Colonic mucosa (tissue), 4 donors: ENCODE measurements at regions not wholly inside any gene's neighbourhood (a gene's known extent, or its start where the extent isn't known, plus 50 kb on each side); places are given as distances from the start of the nearest gene placed in this dataset.

Experiments used
- DNase-seq: peaks from one replicate; pipeline ENCODE4 v3.0.0-alpha.2; 2020
- H3K27ac ChIP-seq: fragments of 200-600 bp; one replicate; pipeline ENCODE4 v1.8.0; 2021
- H3K27me3 ChIP-seq: fragments of 200-600 bp; one replicate; pipeline ENCODE4 v1.8.0; 2021
- H3K36me3 ChIP-seq: fragments of 200-600 bp; one replicate; pipeline ENCODE4 v1.8.0; 2021
- H3K4me1 ChIP-seq: fragments of 200-600 bp; one replicate; pipeline ENCODE4 v1.8.0; 2021; ENCODE audit warnings: mild to moderate bottlenecking
- H3K4me3 ChIP-seq: fragments of 200-600 bp; one replicate; pipeline ENCODE4 v1.8.0; 2021
- H3K9ac ChIP-seq, 2 donors: one replicate each; pipeline ENCODE4 v1.7.0; 2013; ENCODE audit warnings: control low read depth in 2 of 2, low read depth in 2 of 2, low read length in 2 of 2
- H3K9me3 ChIP-seq: fragments of 200-600 bp; one replicate; pipeline ENCODE4 v1.8.0; 2021
- intact Hi-C: fragments of 100-400 bp; cut with DNase I; formaldehyde crosslinking; loops from one replicate; pipeline ENCODE4 v1.14.1; 2022
- TF ChIP-seq, protein P1 (sequence below): fragments of 200-600 bp; IDR thresholded peaks from one replicate; pipeline ENCODE4 v1.8.0; 2022; ENCODE audit warnings: antibody characterized with exemption, mild to moderate bottlenecking
- donor health status: healthy.
- donor health status: DM: no; HTN: no; CAD: no.
- donor health status: DM: no; HTN: no; CAD: no.

DNA sequence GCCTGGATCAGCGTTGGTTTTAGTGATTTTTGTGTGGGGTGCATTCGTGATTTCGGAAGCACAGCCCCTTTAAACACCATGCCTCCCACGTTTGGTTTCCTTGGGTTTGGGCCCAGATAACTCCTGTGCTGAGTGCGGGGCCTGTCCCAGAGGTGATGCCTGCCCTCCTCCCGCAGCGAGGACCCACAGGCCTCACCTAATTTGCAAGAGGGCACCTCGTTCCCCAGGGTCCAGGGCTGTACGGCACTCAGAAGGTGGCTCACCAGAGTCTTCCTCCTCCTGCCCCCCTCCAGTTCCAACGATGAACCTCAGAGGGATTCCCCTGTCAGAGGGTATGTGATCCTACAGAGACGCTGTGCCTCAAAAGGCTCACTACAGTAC lies 54.3 kb upstream of the SOX1 start:
- H3K27ac ChIP-seq = no peak overlapping the region
- H3K9ac ChIP-seq = no peak overlapping the region
- no peaks in the 10 kb centered on the region for H3K27me3 ChIP-seq
- no peak for DNase-seq
- H3K9me3 ChIP-seq = no peaks in the 10 kb centered on the region
- TF ChIP-seq, protein P1, sequence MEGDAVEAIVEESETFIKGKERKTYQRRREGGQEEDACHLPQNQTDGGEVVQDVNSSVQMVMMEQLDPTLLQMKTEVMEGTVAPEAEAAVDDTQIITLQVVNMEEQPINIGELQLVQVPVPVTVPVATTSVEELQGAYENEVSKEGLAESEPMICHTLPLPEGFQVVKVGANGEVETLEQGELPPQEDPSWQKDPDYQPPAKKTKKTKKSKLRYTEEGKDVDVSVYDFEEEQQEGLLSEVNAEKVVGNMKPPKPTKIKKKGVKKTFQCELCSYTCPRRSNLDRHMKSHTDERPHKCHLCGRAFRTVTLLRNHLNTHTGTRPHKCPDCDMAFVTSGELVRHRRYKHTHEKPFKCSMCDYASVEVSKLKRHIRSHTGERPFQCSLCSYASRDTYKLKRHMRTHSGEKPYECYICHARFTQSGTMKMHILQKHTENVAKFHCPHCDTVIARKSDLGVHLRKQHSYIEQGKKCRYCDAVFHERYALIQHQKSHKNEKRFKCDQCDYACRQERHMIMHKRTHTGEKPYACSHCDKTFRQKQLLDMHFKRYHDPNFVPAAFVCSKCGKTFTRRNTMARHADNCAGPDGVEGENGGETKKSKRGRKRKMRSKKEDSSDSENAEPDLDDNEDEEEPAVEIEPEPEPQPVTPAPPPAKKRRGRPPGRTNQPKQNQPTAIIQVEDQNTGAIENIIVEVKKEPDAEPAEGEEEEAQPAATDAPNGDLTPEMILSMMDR = no peak
- no peaks in the 10 kb centered on the region for H3K36me3 ChIP-seq
- no peaks in the 10 kb centered on the region for H3K4me1 ChIP-seq
- H3K4me3 ChIP-seq = no peak overlapping the region
- intact Hi-C loops = no loop called here

DNA sequence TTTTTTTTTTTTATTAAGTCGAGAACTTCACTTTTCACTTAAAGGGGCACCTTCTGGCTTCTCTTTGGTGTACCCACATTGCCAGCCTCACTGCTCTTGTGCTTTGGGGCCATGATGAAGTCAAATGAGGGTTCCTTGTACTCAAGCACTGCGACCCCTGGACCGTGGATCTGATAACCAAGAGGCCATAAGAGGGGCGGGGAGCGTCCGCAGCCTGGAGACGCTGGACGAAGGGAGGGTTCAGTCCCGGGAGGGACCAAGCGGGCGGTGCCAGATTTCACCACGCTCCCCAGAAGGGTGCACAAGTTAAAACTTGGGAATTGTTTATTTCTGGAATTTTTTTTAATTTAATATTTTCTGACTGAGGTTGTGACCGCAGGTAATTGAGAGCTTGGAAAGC lies 53.3 kb upstream of the SOX1 start:
- TF ChIP-seq, protein P1 = no peak
- Histone ChIP-seq H3K9ac (no peak overlapping the region), H3K36me3 (no peaks in the 10 kb centered on the region), H3K4me3 (no peak overlapping the region), H3K27me3 (no peaks in the 10 kb centered on the region), H3K27ac (no peak overlapping the region), H3K9me3 (no peaks in the 10 kb centered on the region), H3K4me1 (no peaks in the 10 kb centered on the region)
- DNase-seq = no peak
- intact Hi-C loops = no loop called here

DNA sequence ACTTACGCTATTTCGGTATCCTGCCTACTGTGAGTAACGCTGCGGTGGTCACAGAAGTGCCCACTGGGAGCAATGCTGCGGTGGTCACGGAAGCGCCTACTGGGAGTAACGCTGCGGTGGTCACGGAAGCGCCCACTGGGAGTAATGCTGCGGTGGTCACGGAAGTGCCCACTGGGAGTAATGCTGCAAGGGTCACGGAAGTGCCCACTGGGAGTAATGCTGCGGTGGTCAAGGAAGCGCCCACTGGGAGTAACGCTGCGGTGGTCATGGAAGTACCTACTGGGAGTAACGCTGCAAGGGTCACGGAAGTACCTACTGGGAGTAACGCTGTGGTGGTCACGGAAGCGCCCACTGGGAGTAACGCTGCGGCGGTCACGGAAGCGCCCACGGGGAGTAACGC lies 52.1 kb upstream of the SOX1 start:
- TF ChIP-seq, protein P1 = no peak
- DNase-seq = no peak
- intact Hi-C loops = no loop called here
- H3K9me3 ChIP-seq = no peaks in the 10 kb centered on the region
- no peak overlapping the region for H3K27ac ChIP-seq
- no peaks in the 10 kb centered on the region for H3K36me3 ChIP-seq
- H3K4me3 ChIP-seq = no peak overlapping the region
- H3K27me3 ChIP-seq = no peaks in the 10 kb centered on the region
- H3K9ac ChIP-seq = no peak overlapping the region
- H3K4me1 ChIP-seq = no peaks in the 10 kb centered on the region
